ENCODE measurements at regions not wholly inside any gene's neighbourhood (a gene's known extent, or its start where the extent isn't known, plus 50 kb on each side); places are given as distances from the start of the nearest gene placed in this dataset.

- H2AFZ ChIP-seq (ENCODE audit: low read depth, low read length) = no peak overlapping the region
These were observed 109.2 kb upstream of the COPS8 start for GRCh38 chr2:236976266-236977062.

More at GRCh38 chr2:236976266-236977062, 109.2 kb upstream of the COPS8 start:
- no peaks in the 10 kb centered on the region for H3K79me2 ChIP-seq (replicated peaks; ENCODE audit: insufficient read depth, low read length)
- no peak overlapping the region for H3K4me3 ChIP-seq (ENCODE audit: low read length)
- H3K27me3 ChIP-seq (ENCODE audit: insufficient read depth, low read depth, low read length) = no peaks in the 10 kb centered on the region
- H3K9me3 ChIP-seq (ENCODE audit: low read length) = no peaks in the 10 kb centered on the region
- no peak overlapping the region for H3K9ac ChIP-seq (ENCODE audit: low read length)
- H3K9me2 ChIP-seq (ENCODE audit: insufficient read depth, low read length) = no peaks in the 10 kb centered on the region
- H3F3A ChIP-seq (ENCODE audit: insufficient read depth, low read length, poor library complexity, severe bottlenecking) = no peaks in the 10 kb centered on the region
- TF ChIP-seq MXI1 (conservative IDR thresholded peaks at IDR 0.05; ENCODE audit: poor library complexity, severe bottlenecking) (no peak), RAD21 (conservative IDR thresholded peaks at IDR 0.05) (no peak), REST (IDR thresholded peaks at IDR 0.05; ENCODE audit: borderline replicate concordance) (no peak), EP300 (conservative IDR thresholded peaks at IDR 0.05; ENCODE audit: poor library complexity, severe bottlenecking) (no peak), CTCF (IDR thresholded peaks at IDR 0.05; ENCODE audit: poor library complexity, severe bottlenecking) (no peak), TAF1 (IDR thresholded peaks at IDR 0.05; ENCODE audit: low read depth) (no peak), SMC3 (conservative IDR thresholded peaks at IDR 0.05; ENCODE audit: poor library complexity) (no peak), POLR2AphosphoS5 (IDR thresholded peaks at IDR 0.05) (no peak), EZH2 (IDR thresholded peaks at IDR 0.05; ENCODE audit: borderline replicate concordance, insufficient read depth, low read length, poor library complexity, severe bottlenecking) (no peak)
- no peak overlapping the region for H3K4me2 ChIP-seq (ENCODE audit: low read length)
- no peaks in the 10 kb centered on the region for H4K20me1 ChIP-seq (ENCODE audit: insufficient read depth)
- H3K36me3 ChIP-seq (ENCODE audit: insufficient read depth, low read length) = no peaks in the 10 kb centered on the region
- no peak overlapping the region for H3K27ac ChIP-seq (ENCODE audit: low read length)

Data from neural cell (in vitro differentiated cells).